CD8-positive, alpha-beta memory T cell (primary cell): ENCODE measurements at regions not wholly inside any gene's neighbourhood (a gene's known extent, or its start where the extent isn't known, plus 50 kb on each side); places are given as distances from the start of the nearest gene placed in this dataset.

Experiments
- CTCF ChIA-PET: fragments of 350-600 bp; sonication (Branson Sonifier 250); formaldehyde crosslinking; loops from one replicate; lab custom pipeline; 2021; ENCODE audit warnings: antibody characterized with exemption; lab: Charles Lee
- POLR2A ChIA-PET: fragments of 350-600 bp; sonication (Branson Sonifier 250); formaldehyde crosslinking; loops from one replicate; lab custom pipeline; 2021; ENCODE audit warnings: antibody characterized with exemption; lab: Charles Lee
- DNase-seq, 5 donors: peaks; one replicate each; pipeline versions ENCODE4 v3.0.0 to v3.0.0-alpha.2; 2020 to 2022; ENCODE audit warnings: mixed read lengths in 1 of 5
- H3K27ac ChIP-seq: one replicate; pipeline ENCODE4 v1.7.0; 2013; ENCODE audit warnings: low read depth, mild to moderate bottlenecking, low read length, moderate library complexity
- H3K27me3 ChIP-seq: 2 replicates; pipeline ENCODE4 v1.7.0; 2013; ENCODE audit warnings: low read length, mild to moderate bottlenecking; ENCODE audit not compliant: insufficient read depth, poor library complexity, severe bottlenecking
- H3K36me3 ChIP-seq: 2 replicates; pipeline ENCODE4 v1.7.0; 2013; ENCODE audit warnings: mild to moderate bottlenecking, low read length, moderate library complexity; ENCODE audit not compliant: insufficient read depth
- H3K4me1 ChIP-seq: 2 replicates; pipeline ENCODE4 v1.7.0; 2013; ENCODE audit warnings: mild to moderate bottlenecking, low read length, moderate library complexity; ENCODE audit not compliant: insufficient read depth
- H3K4me3 ChIP-seq: 2 replicates; pipeline ENCODE4 v1.7.0; 2013; ENCODE audit warnings: mild to moderate bottlenecking, low read length
- H3K9me3 ChIP-seq: 2 replicates; pipeline ENCODE4 v1.7.0; 2013; ENCODE audit warnings: mild to moderate bottlenecking, low read length
- H3K27ac Mint-ChIP-seq, 8 donors: one replicate each; pipeline ENCODE4 v1.8.0; 2020 to 2021; ENCODE audit warnings: mixed read lengths in 8 of 8, mild to moderate bottlenecking in 6 of 8, inconsistent platforms in 3 of 8, moderate library complexity in 3 of 8
- H3K27me3 Mint-ChIP-seq, 2 donors: one replicate each; pipeline ENCODE4 v1.8.0; 2020 to 2021; ENCODE audit warnings: mixed read lengths in 2 of 2, mild to moderate bottlenecking in 1 of 2, moderate library complexity in 1 of 2
- H3K36me3 Mint-ChIP-seq, 3 donors: one replicate each; pipeline ENCODE4 v1.8.0; 2020 to 2021; ENCODE audit warnings: mixed read lengths in 3 of 3, inconsistent platforms in 1 of 3, mild to moderate bottlenecking in 1 of 3
- H3K4me1 Mint-ChIP-seq, 3 donors: one replicate each; pipeline ENCODE4 v1.8.0; 2020 to 2021; ENCODE audit warnings: mixed read lengths in 3 of 3, inconsistent platforms in 1 of 3, mild to moderate bottlenecking in 1 of 3
- H3K4me3 Mint-ChIP-seq, 7 donors: one replicate each; pipeline ENCODE4 v1.8.0; 2020 to 2021; ENCODE audit warnings: mixed read lengths in 7 of 7, mild to moderate bottlenecking in 6 of 7, moderate library complexity in 4 of 7, inconsistent platforms in 2 of 7
- H3K9me3 Mint-ChIP-seq, 5 donors: one replicate each; pipeline ENCODE4 v1.8.0; 2020 to 2022; ENCODE audit warnings: mixed read lengths in 5 of 5, mild to moderate bottlenecking in 3 of 5, moderate library complexity in 2 of 5, inconsistent platforms in 1 of 5

GRCh38 chr1:18535391-18536210 is 54.9 kb downstream of the KLHDC7A start:
- H3K36me3 Mint-ChIP-seq, result no peaks in the 10 kb centered on the region
- CTCF ChIA-PET, result no interaction called here

GRCh38 chr1:18536356-18536755 is 55.6 kb downstream of the KLHDC7A start:
- Mint-ChIP-seq H3K9me3 (peaks cover 0 to 1% (median 0%) of the 10 kb centered on the region in 5 donors), H3K27me3 (peaks cover 24 to 26% of the 10 kb centered on the region in 2 donors), H3K4me3 (no peak overlapping the region), H3K36me3 (no peaks in the 10 kb centered on the region), H3K4me1 (no peaks in the 10 kb centered on the region), H3K27ac (no peak overlapping the region)
- Histone ChIP-seq H3K4me1 (no peaks in the 10 kb centered on the region), H3K27ac (no peak overlapping the region), H3K4me3 (no peak overlapping the region), H3K36me3 (no peaks in the 10 kb centered on the region), H3K27me3 (peaks cover 5% of the 10 kb centered on the region), H3K9me3 (no peaks in the 10 kb centered on the region)
- no peak for DNase-seq
- ChIA-PET POLR2A (no interaction called here), CTCF (no interaction called here)

More at GRCh38 chr1:18535391-18536210, 54.9 kb downstream of the KLHDC7A start:
- Mint-ChIP-seq H3K27me3 (peaks cover 19% of the 10 kb centered on the region in 2 donors), H3K4me1 (no peaks in the 10 kb centered on the region), H3K4me3 (no peak overlapping the region), H3K27ac (no peak overlapping the region), H3K9me3 (peaks cover 0 to 1% (median 0%) of the 10 kb centered on the region in 5 donors)
- no peaks in the 10 kb centered on the region for H3K9me3 ChIP-seq
- no peak for DNase-seq
- H3K4me3 ChIP-seq, result no peak overlapping the region
- H3K36me3 ChIP-seq, result no peaks in the 10 kb centered on the region
- no peaks in the 10 kb centered on the region for H3K4me1 ChIP-seq
- H3K27me3 ChIP-seq, result peaks cover 5% of the 10 kb centered on the region
- H3K27ac ChIP-seq, result no peak overlapping the region
- POLR2A ChIA-PET, result no interaction called here

DNA sequence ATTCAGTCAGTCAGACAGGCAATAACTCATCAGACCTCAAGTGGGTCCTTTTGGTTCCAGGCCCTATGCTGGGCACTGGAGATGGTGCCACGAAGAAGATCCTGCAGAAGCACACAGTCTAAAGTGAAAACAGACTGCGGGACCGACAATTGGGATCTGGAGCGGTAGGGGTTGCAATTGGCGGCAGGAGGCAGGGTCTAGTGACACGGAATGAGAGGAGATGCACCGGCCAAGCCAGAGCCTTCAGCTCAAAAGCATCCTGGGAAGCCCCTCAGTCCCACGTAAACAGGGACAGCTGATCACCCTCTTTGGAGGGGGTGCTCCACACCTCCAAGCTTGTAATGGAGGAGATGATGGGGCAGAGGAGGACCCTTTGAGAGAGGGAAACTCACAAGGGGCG is 56.2 kb downstream of the KLHDC7A start:
- no peaks in the 10 kb centered on the region for H3K36me3 Mint-ChIP-seq
- no peaks in the 10 kb centered on the region for H3K9me3 ChIP-seq

GRCh38 chr1:18537386-18538306 is 56.9 kb downstream of the KLHDC7A start:
- Mint-ChIP-seq H3K27ac (no peak overlapping the region), H3K36me3 (no peaks in the 10 kb centered on the region), H3K4me1 (no peaks in the 10 kb centered on the region), H3K27me3 (peaks cover 22 to 32% of the 10 kb centered on the region in 2 donors), H3K4me3 (no peak overlapping the region), H3K9me3 (peaks cover 0 to 1% (median 0%) of the 10 kb centered on the region in 5 donors)
- POLR2A ChIA-PET, result no interaction called here
- peaks cover 5% of the 10 kb centered on the region for H3K27me3 ChIP-seq
- CTCF ChIA-PET, result no interaction called here
- H3K27ac ChIP-seq, result no peak overlapping the region
- DNase-seq, result no peak
- H3K36me3 ChIP-seq, result no peaks in the 10 kb centered on the region
- H3K4me3 ChIP-seq, result no peak overlapping the region
- H3K4me1 ChIP-seq, result no peaks in the 10 kb centered on the region
- H3K9me3 ChIP-seq, result no peaks in the 10 kb centered on the region

More for the DNA sequence above, 56.2 kb downstream of the KLHDC7A start:
- ChIA-PET POLR2A (no interaction called here), CTCF (no interaction called here)
- Mint-ChIP-seq H3K4me1 (no peaks in the 10 kb centered on the region), H3K4me3 (no peak overlapping the region), H3K9me3 (peaks cover 0 to 1% (median 0%) of the 10 kb centered on the region in 5 donors), H3K27ac (peak overlapping the region in 1 of 8 donors; percentile 67), H3K27me3 (peaks cover 22 to 25% of the 10 kb centered on the region in 2 donors)
- Histone ChIP-seq H3K36me3 (no peaks in the 10 kb centered on the region), H3K27me3 (peaks cover 5% of the 10 kb centered on the region), H3K27ac (no peak overlapping the region), H3K4me1 (no peaks in the 10 kb centered on the region), H3K4me3 (no peak overlapping the region)
- DNase-seq, result no peak

- Mint-ChIP-seq H3K27ac (no peak overlapping the region), H3K4me1 (no peaks in the 10 kb centered on the region), H3K4me3 (no peak overlapping the region), H3K9me3 (peaks cover 0 to 4% (median 0%) of the 10 kb centered on the region in 5 donors), H3K36me3 (no peaks in the 10 kb centered on the region), H3K27me3 (peaks cover 30 to 45% of the 10 kb centered on the region in 2 donors)
- H3K27ac ChIP-seq, result no peak overlapping the region
- no peaks in the 10 kb centered on the region for H3K9me3 ChIP-seq
- DNase-seq, result peak in 1 of 5 donors; percentile 37
- CTCF ChIA-PET, result no interaction called here
- no peak overlapping the region for H3K4me3 ChIP-seq
- no peaks in the 10 kb centered on the region for H3K4me1 ChIP-seq
- POLR2A ChIA-PET, result no interaction called here
- H3K36me3 ChIP-seq, result no peaks in the 10 kb centered on the region
- H3K27me3 ChIP-seq, result peaks cover 5% of the 10 kb centered on the region
Measured at GRCh38 chr1:18539171-18539570, 58.4 kb downstream of the KLHDC7A start.

DNA sequence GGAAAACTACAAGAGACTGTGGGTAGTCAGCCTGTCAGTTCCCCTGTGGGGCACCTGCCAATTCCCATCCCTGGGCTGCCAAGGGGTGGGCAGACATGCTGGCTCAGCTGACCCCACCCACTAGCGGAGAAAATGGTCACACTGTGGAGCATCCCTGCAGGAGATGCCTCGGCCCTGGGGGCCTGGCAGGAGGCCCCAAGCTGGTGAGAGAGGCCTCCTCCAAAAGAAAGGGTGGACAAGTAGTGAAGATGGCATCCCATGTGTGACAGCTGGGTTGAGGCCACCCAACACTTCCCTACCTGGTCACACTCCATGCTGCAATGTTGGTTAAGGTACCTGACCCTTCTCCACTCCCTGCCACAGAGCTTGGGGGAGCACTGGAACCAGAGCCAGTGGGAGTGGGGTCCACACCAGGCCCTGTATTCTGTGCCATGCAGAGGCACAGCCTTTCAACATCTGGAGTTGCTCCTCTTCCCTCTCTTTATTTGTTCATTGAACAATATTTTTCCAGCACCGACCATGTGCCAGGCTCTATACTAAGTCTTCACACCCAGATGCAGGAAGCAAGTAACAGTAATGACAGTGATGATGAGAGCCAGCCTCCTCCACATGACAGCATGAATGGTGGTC is 59.5 kb downstream of the KLHDC7A start:
- Mint-ChIP-seq H3K9me3 (peaks cover 0 to 4% (median 0%) of the 10 kb centered on the region in 5 donors), H3K27me3 (peaks cover 36 to 52% of the 10 kb centered on the region in 2 donors), H3K4me3 (no peak overlapping the region), H3K27ac (no peak overlapping the region), H3K4me1 (no peaks in the 10 kb centered on the region), H3K36me3 (no peaks in the 10 kb centered on the region)
- H3K4me3 ChIP-seq, result no peak overlapping the region
- CTCF ChIA-PET, result no interaction called here
- POLR2A ChIA-PET, result no interaction called here
- no peaks in the 10 kb centered on the region for H3K36me3 ChIP-seq
- no peaks in the 10 kb centered on the region for H3K4me1 ChIP-seq
- H3K27me3 ChIP-seq, result peaks cover 5% of the 10 kb centered on the region
- no peaks in the 10 kb centered on the region for H3K9me3 ChIP-seq
- peak in 1 of 5 donors; percentile 38 for DNase-seq
- no peak overlapping the region for H3K27ac ChIP-seq

- peaks cover 5% of the 10 kb centered on the region for H3K27me3 ChIP-seq
- H3K4me1 Mint-ChIP-seq, result no peaks in the 10 kb centered on the region
- no peak overlapping the region for H3K27ac Mint-ChIP-seq
- no peaks in the 10 kb centered on the region for H3K4me1 ChIP-seq
- ChIA-PET POLR2A (no interaction called here), CTCF (no interaction called here)
- H3K4me3 ChIP-seq, result no peak overlapping the region
- H3K27ac ChIP-seq, result no peak overlapping the region
- peaks cover 42 to 54% of the 10 kb centered on the region in 2 donors for H3K27me3 Mint-ChIP-seq
- H3K4me3 Mint-ChIP-seq, result no peak overlapping the region
- H3K36me3 Mint-ChIP-seq, result no peaks in the 10 kb centered on the region
- no peaks in the 10 kb centered on the region for H3K36me3 ChIP-seq
- peaks cover 0 to 4% (median 0%) of the 10 kb centered on the region in 5 donors for H3K9me3 Mint-ChIP-seq
- H3K9me3 ChIP-seq, result no peaks in the 10 kb centered on the region
- DNase-seq, result peak in 1 of 5 donors; percentile 19
Measured at GRCh38 chr1:18541046-18541795, 60.5 kb downstream of the KLHDC7A start.
